Kidney (tissue), 13 donors: ENCODE measurements at regions not wholly inside any gene's neighbourhood (a gene's known extent, or its start where the extent isn't known, plus 50 kb on each side); places are given as distances from the start of the nearest gene placed in this dataset.

Experiments used
- DNase-seq, 5 donors: peaks; one replicate each; pipeline ENCODE4 v3.0.0-alpha.2; 2013 to 2020
- FAIRE-seq: peaks from 2 replicates; lab custom pipeline; 2012; peaks lifted over from hg19 to GRCh38; lab: Jason Lieb, UNC
- H3K27ac ChIP-seq, 2 donors: one replicate each; pipeline ENCODE4 v1.7.0; 2013; ENCODE audit warnings: low read depth in 2 of 2, low read length in 2 of 2, inconsistent platforms in 1 of 2
- H3K27me3 ChIP-seq: one replicate; pipeline ENCODE4 v1.7.1; 2013; ENCODE audit warnings: low read length, inconsistent platforms; ENCODE audit not compliant: control insufficient read depth, insufficient read depth
- H3K36me3 ChIP-seq, 3 donors: one replicate each; pipeline versions ENCODE4 v1.7.0 to v1.7.1; 2013; ENCODE audit warnings: low read length in 3 of 3, control low read depth in 1 of 3, inconsistent platforms in 1 of 3; ENCODE audit not compliant: insufficient read depth in 3 of 3, control insufficient read depth in 2 of 3
- H3K4me1 ChIP-seq, 3 donors: one replicate each; pipeline versions ENCODE4 v1.7.0 to v1.7.1; 2013; ENCODE audit warnings: low read length in 3 of 3, inconsistent platforms in 1 of 3, low read depth in 1 of 3; ENCODE audit not compliant: control insufficient read depth in 2 of 3, insufficient read depth in 2 of 3
- H3K4me3 ChIP-seq, 3 donors: one replicate each; pipeline versions ENCODE4 v1.7.0 to v1.8.1; 2013; ENCODE audit warnings: low read length in 3 of 3, control low read depth in 1 of 3, inconsistent platforms in 1 of 3
- H3K9ac ChIP-seq, 3 donors: one replicate each; pipeline versions ENCODE4 v1.7.0 to v1.7.1; 2013; ENCODE audit warnings: low read length in 3 of 3, control low read depth in 1 of 3, inconsistent platforms in 1 of 3
- H3K9me3 ChIP-seq, 3 donors: one replicate each; pipeline versions ENCODE4 v1.7.0 to v1.7.1; 2013; ENCODE audit warnings: low read length in 3 of 3, control low read depth in 1 of 3, inconsistent platforms in 1 of 3; ENCODE audit not compliant: control insufficient read depth in 2 of 3, insufficient read depth in 1 of 3
- CTCF ChIP-seq: IDR thresholded peaks from 3 replicates; pipeline ENCODE4 v1.5.1; 2012; ENCODE audit warnings: mild to moderate bottlenecking, moderate library complexity, borderline replicate concordance; ENCODE audit not compliant: insufficient read depth; ENCODE audit errors: extremely low read depth
- intact Hi-C: fragments of 100-400 bp; cut with DNase I; formaldehyde crosslinking; loops from one replicate; pipeline ENCODE4 v1.11.1; 2022
- donor health status: control.
- donor health status: control.
- donor health status: control.
- donor health status: control.
- donor health status: control.
- donor health status: DM: yes; HTN: yes; CAD: no.
- donor health status: Normal renal cell carcinoma (clear cell type).

GRCh38 chr21:28099001-28099705 is 893.5 kb downstream of the LTN1 start:
- no peaks in the 10 kb centered on the region for H3K36me3 ChIP-seq
- intact Hi-C loops = no loop called here
- FAIRE-seq = no peak
- no peak for TF ChIP-seq CTCF
- H3K9ac ChIP-seq = no peak overlapping the region
- no peaks in the 10 kb centered on the region for H3K9me3 ChIP-seq
- H3K27me3 ChIP-seq = no peaks in the 10 kb centered on the region
- DNase-seq = peak in 4 of 5 donors; percentile 14 to 80 (median 49)
- no peak overlapping the region for H3K4me3 ChIP-seq
- no peaks in the 10 kb centered on the region for H3K4me1 ChIP-seq
- H3K27ac ChIP-seq = no peak overlapping the region

- H3K27ac ChIP-seq = no peak overlapping the region
- no peak for FAIRE-seq
- peak overlapping the region in 2 of 3 donors; percentile 69 to 82 for H3K4me3 ChIP-seq
- intact Hi-C loops = no loop called here
- H3K9ac ChIP-seq = peak overlapping the region in 1 of 3 donors; percentile 60
- H3K36me3 ChIP-seq = no peaks in the 10 kb centered on the region
- no peaks in the 10 kb centered on the region for H3K27me3 ChIP-seq
- no peak for DNase-seq
- no peaks in the 10 kb centered on the region for H3K4me1 ChIP-seq
- peaks cover 0 to 3% (median 0%) of the 10 kb centered on the region in 3 donors for H3K9me3 ChIP-seq
- TF ChIP-seq CTCF = no peak
These were observed 901.2 kb downstream of the LTN1 start for GRCh38 chr21:28091466-28091865.

GRCh38 chr21:28090546-28090945 is 902.1 kb downstream of the LTN1 start:
- no peak for TF ChIP-seq CTCF
- Histone ChIP-seq H3K9me3 (peaks cover 0 to 3% (median 0%) of the 10 kb centered on the region in 3 donors), H3K4me3 (peak overlapping the region; percentile 17 to 82 (median 69)), H3K27me3 (no peaks in the 10 kb centered on the region), H3K36me3 (no peaks in the 10 kb centered on the region), H3K9ac (peak overlapping the region in 1 of 3 donors; percentile 72), H3K4me1 (no peaks in the 10 kb centered on the region), H3K27ac (peak overlapping the region in 1 of 2 donors; percentile 72)
- intact Hi-C loops = no loop called here
- DNase-seq = no peak
- FAIRE-seq = no peak
